ENCODE measurements at regions not wholly inside any gene's neighbourhood (a gene's known extent, or its start where the extent isn't known, plus 50 kb on each side); places are given as distances from the start of the nearest gene placed in this dataset.
"Not testable (repeated sequence)": the region's sequence is repeated elsewhere in the genome, so short reads cannot be mapped to it uniquely, and the experiment has no call there.

GRCh38 chr17:30710276-30711088, 114.0 kb downstream of the CRLF3 start:
- not testable (repeated sequence) for H3K9ac ChIP-seq (ENCODE audit: low read length)

GRCh38 chr17:30709561-30710275, 114.8 kb downstream of the CRLF3 start:
- not testable (repeated sequence) for H3K27me3 ChIP-seq (ENCODE audit: control insufficient read depth, insufficient read depth, low read length); H3K36me3 ChIP-seq (ENCODE audit: control insufficient read depth, insufficient read depth, low read length); H3K4me1 ChIP-seq (ENCODE audit: control insufficient read depth, insufficient read depth, low read length); H3K9ac ChIP-seq (ENCODE audit: low read length); H3K27ac ChIP-seq (ENCODE audit: low read depth, low read length)
- H3K4me3 ChIP-seq (ENCODE audit: low read length) = peak overlapping the region; percentile 64

More at GRCh38 chr17:30710276-30711088, 114.0 kb downstream of the CRLF3 start:
- H3K27me3 ChIP-seq (ENCODE audit: control insufficient read depth, insufficient read depth, low read length); H3K36me3 ChIP-seq (ENCODE audit: control insufficient read depth, insufficient read depth, low read length); H3K27ac ChIP-seq (ENCODE audit: low read depth, low read length); H3K4me1 ChIP-seq (ENCODE audit: control insufficient read depth, insufficient read depth, low read length): not testable (repeated sequence)
- H3K4me3 ChIP-seq (ENCODE audit: low read length) = peak overlapping the region; percentile 64

DNA sequence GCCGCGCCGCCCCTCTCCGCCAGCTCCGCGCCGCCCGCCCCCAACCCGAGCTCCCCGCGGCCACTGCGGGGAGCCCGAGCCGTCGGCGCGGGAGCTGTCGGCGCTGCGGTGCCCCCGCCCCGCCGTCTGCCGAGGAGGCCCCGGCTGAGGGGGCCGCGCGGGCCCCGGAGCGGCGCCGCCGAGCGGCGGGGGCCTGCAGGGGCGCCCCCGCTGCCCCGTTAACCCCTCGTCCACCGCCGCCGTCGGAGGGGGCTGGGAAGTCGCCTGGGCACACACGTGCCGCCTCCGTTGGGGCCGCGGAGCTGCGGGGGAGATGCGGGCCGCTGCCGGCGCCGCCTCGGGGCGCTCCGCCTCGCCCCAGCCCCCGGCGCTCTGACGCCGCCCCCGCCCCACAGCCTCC, 115.4 kb downstream of the CRLF3 start:
- not testable (repeated sequence) for H3K4me1 ChIP-seq (ENCODE audit: control insufficient read depth, insufficient read depth, low read length); H3K9ac ChIP-seq (ENCODE audit: low read length); H3K36me3 ChIP-seq (ENCODE audit: control insufficient read depth, insufficient read depth, low read length); H3K27me3 ChIP-seq (ENCODE audit: control insufficient read depth, insufficient read depth, low read length); H3K27ac ChIP-seq (ENCODE audit: low read depth, low read length)
- H3K4me3 ChIP-seq (ENCODE audit: low read length) = peak overlapping the region; percentile 15

- not testable (repeated sequence) for H3K27me3 ChIP-seq (ENCODE audit: control insufficient read depth, insufficient read depth, low read length); H3K4me1 ChIP-seq (ENCODE audit: control insufficient read depth, insufficient read depth, low read length); H3K36me3 ChIP-seq (ENCODE audit: control insufficient read depth, insufficient read depth, low read length)
- Histone ChIP-seq H3K9ac (ENCODE audit: low read length) (peak overlapping the region; percentile 53), H3K27ac (ENCODE audit: low read depth, low read length) (peak overlapping the region; percentile 56), H3K4me3 (ENCODE audit: low read length) (peak overlapping the region; percentile 83)
Measured at GRCh38 chr17:30708241-30709078, 116.0 kb downstream of the CRLF3 start.

- not testable (repeated sequence) for H3K4me1 ChIP-seq (ENCODE audit: control insufficient read depth, insufficient read depth, low read length); H3K27me3 ChIP-seq (ENCODE audit: control insufficient read depth, insufficient read depth, low read length); H3K36me3 ChIP-seq (ENCODE audit: control insufficient read depth, insufficient read depth, low read length)
- Histone ChIP-seq H3K4me3 (ENCODE audit: low read length) (peak overlapping the region; percentile 83), H3K9ac (ENCODE audit: low read length) (peak overlapping the region; percentile 47), H3K27ac (ENCODE audit: low read depth, low read length) (peak overlapping the region; percentile 56)
Measured at GRCh38 chr17:30707724-30708240, 116.7 kb downstream of the CRLF3 start.

DNA sequence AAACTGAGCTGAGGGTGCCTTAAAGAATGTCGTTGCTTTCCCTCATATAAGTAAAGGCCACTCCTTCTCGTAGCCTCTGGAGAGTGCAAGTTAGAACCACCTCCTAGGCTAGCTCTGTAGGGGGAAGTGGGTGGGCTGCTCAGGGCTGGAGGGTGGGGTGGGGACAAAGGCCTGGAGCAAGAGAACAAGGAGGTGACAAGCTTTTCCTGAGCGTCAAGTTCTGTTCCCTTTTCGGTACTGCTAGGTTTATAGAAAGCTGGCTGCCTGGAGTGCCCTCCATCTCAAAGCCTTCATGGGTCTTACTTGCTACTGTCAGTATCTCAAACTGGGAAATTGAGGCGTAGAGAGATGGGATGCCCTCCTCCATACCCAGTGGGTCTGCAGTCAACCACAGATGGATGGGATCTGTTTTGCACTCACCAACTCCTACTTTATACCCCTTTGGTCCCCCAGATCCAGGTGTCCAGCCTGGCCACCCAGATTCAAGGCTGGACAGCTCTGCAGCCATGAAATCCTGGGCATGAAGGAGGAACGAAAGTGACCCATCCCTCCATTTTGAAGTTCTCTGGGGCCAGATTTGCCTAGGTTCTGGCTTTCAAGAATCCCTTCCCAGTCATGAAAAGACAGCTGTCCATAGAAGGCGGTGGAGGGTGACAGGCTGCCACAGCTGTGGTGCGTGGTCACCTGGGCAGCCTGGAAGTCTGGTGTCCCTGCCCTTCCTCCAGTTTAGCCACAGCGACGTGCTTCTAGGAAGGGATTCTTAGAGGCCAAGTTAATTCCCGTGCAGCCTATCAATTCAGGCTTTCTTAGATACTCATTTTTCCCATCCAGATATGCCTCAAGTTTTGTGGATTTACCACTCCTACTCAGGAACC, 117.8 kb downstream of the CRLF3 start:
- H3K4me3 ChIP-seq (ENCODE audit: low read length); H3K9ac ChIP-seq (ENCODE audit: low read length): not testable (repeated sequence)

DNA sequence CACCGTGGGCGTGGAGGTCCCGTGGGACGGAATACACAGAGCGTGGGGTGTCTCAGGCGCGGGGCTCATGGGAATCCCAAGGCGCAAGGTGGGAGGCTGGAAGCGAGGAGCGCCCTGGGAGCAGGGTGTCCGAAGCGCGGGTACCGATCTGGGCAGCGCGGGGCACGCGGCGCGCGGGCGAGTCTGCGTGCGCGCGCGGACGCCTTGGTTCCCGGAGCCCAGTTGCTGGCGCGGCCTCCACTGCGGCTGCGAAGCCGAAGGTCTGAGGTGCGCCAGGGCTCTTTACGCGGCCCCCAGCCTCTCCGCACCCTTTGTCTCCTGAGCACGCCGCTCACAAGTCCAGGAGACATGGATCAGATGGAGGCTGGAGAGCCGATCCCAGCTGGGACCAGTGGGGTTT, 118.5 kb downstream of the CRLF3 start:
- not testable (repeated sequence) for H3K4me1 ChIP-seq (ENCODE audit: control insufficient read depth, insufficient read depth, low read length); H3K9ac ChIP-seq (ENCODE audit: low read length); H3K27me3 ChIP-seq (ENCODE audit: control insufficient read depth, insufficient read depth, low read length); H3K27ac ChIP-seq (ENCODE audit: low read depth, low read length); H3K4me3 ChIP-seq (ENCODE audit: low read length); H3K36me3 ChIP-seq (ENCODE audit: control insufficient read depth, insufficient read depth, low read length)

More for the DNA sequence above, 117.8 kb downstream of the CRLF3 start:
- H3K27ac ChIP-seq (ENCODE audit: low read depth, low read length); H3K36me3 ChIP-seq (ENCODE audit: control insufficient read depth, insufficient read depth, low read length); H3K27me3 ChIP-seq (ENCODE audit: control insufficient read depth, insufficient read depth, low read length); H3K4me1 ChIP-seq (ENCODE audit: control insufficient read depth, insufficient read depth, low read length): not testable (repeated sequence)

DNA sequence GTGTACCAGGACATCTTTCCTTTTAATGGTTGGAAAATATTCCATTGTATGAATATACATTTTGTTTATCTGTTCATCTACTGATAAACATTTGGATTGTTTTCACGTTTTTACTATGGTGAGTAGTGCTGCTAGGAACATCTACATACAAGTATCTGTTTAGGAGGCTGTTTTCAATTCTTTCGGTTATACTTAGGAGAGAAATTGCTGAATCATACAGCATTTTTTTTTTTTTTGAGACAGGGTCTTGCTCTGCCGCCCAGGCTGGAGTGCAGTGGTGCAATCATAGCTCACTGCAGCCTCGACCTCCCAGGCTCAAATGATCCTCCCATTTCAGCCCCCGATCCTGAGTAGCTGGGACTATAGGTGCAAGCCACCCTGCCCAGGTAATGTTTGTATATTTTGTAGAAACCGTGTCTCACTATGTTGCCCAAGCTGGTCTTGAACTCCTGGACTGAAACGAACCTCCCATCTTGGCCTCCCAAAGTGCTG, 122.9 kb downstream of the CRLF3 start:
- Histone ChIP-seq H3K27ac (ENCODE audit: low read depth, low read length) (no peak overlapping the region), H3K4me3 (ENCODE audit: low read length) (no peak overlapping the region), H3K4me1 (ENCODE audit: control insufficient read depth, insufficient read depth, low read length) (no peaks in the 10 kb centered on the region), H3K27me3 (ENCODE audit: control insufficient read depth, insufficient read depth, low read length) (peaks cover 5% of the 10 kb centered on the region), H3K36me3 (ENCODE audit: control insufficient read depth, insufficient read depth, low read length) (no peaks in the 10 kb centered on the region), H3K9ac (ENCODE audit: low read length) (no peak overlapping the region)

GRCh38 chr17:30700833-30701232, 123.7 kb downstream of the CRLF3 start:
- not testable (repeated sequence) for H3K4me1 ChIP-seq (ENCODE audit: control insufficient read depth, insufficient read depth, low read length); H3K27ac ChIP-seq (ENCODE audit: low read depth, low read length); H3K4me3 ChIP-seq (ENCODE audit: low read length); H3K36me3 ChIP-seq (ENCODE audit: control insufficient read depth, insufficient read depth, low read length); H3K9ac ChIP-seq (ENCODE audit: low read length); H3K27me3 ChIP-seq (ENCODE audit: control insufficient read depth, insufficient read depth, low read length)

DNA sequence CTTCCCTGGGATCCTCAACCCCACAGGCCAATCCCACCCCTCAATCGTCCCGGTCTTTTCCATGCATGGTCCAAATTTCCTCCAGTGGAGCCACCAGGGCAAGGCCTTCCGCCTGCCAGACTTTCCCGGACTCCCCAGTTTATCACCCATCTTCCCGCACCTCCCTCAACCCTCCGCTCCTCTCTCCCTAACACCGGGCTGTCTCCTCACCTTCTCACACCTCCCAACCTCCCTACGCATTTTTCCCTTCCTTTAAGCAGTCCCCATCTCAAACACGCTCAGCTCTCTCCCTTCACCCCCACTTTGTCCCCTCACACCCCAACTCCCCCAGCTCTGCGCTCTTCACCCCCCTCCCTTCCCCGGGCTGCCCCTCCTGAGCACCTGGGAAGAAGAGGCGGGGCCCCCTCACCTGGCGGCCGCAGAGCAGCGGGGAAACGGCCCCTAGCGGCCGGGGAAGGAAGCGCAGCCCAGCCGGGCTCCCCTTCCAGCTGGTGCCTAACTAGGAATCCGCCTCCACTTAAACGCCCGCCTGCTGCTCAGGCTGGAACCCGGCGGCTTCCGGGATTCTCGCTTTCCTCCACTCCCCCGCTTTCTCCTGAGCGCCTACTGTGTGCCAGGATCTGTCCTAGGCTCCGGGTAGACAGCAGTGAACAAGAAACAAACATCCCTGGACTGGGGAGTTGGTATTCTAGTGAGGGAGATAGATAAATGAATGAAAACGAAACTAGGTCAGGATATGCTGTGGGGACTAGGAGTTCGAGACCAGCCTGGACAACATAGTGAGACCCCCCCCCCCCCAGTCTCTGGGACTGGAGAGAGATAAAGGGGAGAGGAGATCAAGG, 126.7 kb downstream of the CRLF3 start:
- H3K27me3 ChIP-seq (ENCODE audit: control insufficient read depth, insufficient read depth, low read length); H3K4me1 ChIP-seq (ENCODE audit: control insufficient read depth, insufficient read depth, low read length); H3K9ac ChIP-seq (ENCODE audit: low read length); H3K36me3 ChIP-seq (ENCODE audit: control insufficient read depth, insufficient read depth, low read length); H3K27ac ChIP-seq (ENCODE audit: low read depth, low read length): not testable (repeated sequence)
- peak overlapping the region; percentile 44 for H3K4me3 ChIP-seq (ENCODE audit: low read length)

DNA sequence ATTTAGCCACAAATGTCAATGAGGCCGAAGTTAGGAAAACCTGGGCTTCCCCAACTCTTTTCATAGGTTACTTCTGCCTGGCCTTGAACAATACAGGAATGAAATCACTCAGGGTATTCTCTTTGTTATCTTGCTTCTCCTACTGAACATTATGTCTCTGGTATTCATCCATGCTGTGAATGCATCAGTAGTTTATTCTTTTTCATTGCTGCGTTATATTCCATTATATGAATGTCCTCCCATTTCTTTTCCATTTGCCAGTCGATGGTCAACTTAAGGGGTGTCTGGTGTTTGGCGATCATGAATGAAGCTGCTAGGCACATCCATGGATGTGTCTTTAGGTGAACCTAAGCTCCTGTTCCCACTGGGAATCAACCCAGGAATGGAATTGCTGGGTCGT, 128.3 kb downstream of the CRLF3 start:
- no peak overlapping the region for H3K27ac ChIP-seq (ENCODE audit: low read depth, low read length)
- H3K27me3 ChIP-seq (ENCODE audit: control insufficient read depth, insufficient read depth, low read length) = peaks cover 2% of the 10 kb centered on the region
- no peak overlapping the region for H3K4me3 ChIP-seq (ENCODE audit: low read length)
- no peak overlapping the region for H3K9ac ChIP-seq (ENCODE audit: low read length)
- H3K36me3 ChIP-seq (ENCODE audit: control insufficient read depth, insufficient read depth, low read length) = no peaks in the 10 kb centered on the region
- H3K4me1 ChIP-seq (ENCODE audit: control insufficient read depth, insufficient read depth, low read length) = no peaks in the 10 kb centered on the region
